ENCODE measurements at regions not wholly inside any gene's neighbourhood (a gene's known extent, or its start where the extent isn't known, plus 50 kb on each side); places are given as distances from the start of the nearest gene placed in this dataset.

- TF ChIP-seq CTCF (IDR thresholded peaks at IDR 0.05) (no peak), POLR2A (IDR thresholded peaks at IDR 0.05) (no peak)
- no peak for DNase-seq
- Histone ChIP-seq H3K9me3 (no peaks in the 10 kb centered on the region), H3K27me3 (no peaks in the 10 kb centered on the region), H3K27ac (no peak overlapping the region), H3K4me1 (no peaks in the 10 kb centered on the region), H3K36me3 (no peaks in the 10 kb centered on the region), H3K4me3 (no peak overlapping the region)
- intact Hi-C loops (cut with DNase I; ENCODE audit: low total_unique reads) = no loop called here
Observed at GRCh38 chr5:15353086-15353645, 146.8 kb upstream of the FBXL7 start.

GRCh38 chr5:15350614-15351013 is 149.4 kb upstream of the FBXL7 start:
- H3K4me3 ChIP-seq = no peak overlapping the region
- no peak overlapping the region for H3K27ac ChIP-seq
- DNase-seq = no peak
- no peak for TF ChIP-seq POLR2A (IDR thresholded peaks at IDR 0.05)
- no peak for TF ChIP-seq CTCF (IDR thresholded peaks at IDR 0.05)
- H3K27me3 ChIP-seq = no peaks in the 10 kb centered on the region
- H3K4me1 ChIP-seq = no peaks in the 10 kb centered on the region
- intact Hi-C loops (cut with DNase I; ENCODE audit: low total_unique reads) = no loop called here
- no peaks in the 10 kb centered on the region for H3K36me3 ChIP-seq
- H3K9me3 ChIP-seq = no peaks in the 10 kb centered on the region

GRCh38 chr5:15346738-15347137 is 153.2 kb upstream of the FBXL7 start:
- Histone ChIP-seq H3K4me1 (no peaks in the 10 kb centered on the region), H3K4me3 (no peak overlapping the region), H3K36me3 (no peaks in the 10 kb centered on the region), H3K27me3 (no peaks in the 10 kb centered on the region), H3K27ac (no peak overlapping the region), H3K9me3 (no peaks in the 10 kb centered on the region)
- TF ChIP-seq CTCF (IDR thresholded peaks at IDR 0.05) (no peak), POLR2A (IDR thresholded peaks at IDR 0.05) (no peak)
- no peak for DNase-seq
- intact Hi-C loops (cut with DNase I; ENCODE audit: low total_unique reads) = no loop called here

- Histone ChIP-seq H3K36me3 (no peaks in the 10 kb centered on the region), H3K27ac (no peak overlapping the region), H3K9me3 (no peaks in the 10 kb centered on the region), H3K27me3 (no peaks in the 10 kb centered on the region), H3K4me3 (no peak overlapping the region), H3K4me1 (no peaks in the 10 kb centered on the region)
- TF ChIP-seq POLR2A (IDR thresholded peaks at IDR 0.05) = no peak
- no peak for TF ChIP-seq CTCF (IDR thresholded peaks at IDR 0.05)
- intact Hi-C loops (cut with DNase I; ENCODE audit: low total_unique reads) = no loop called here
- DNase-seq = no peak
Observed at GRCh38 chr5:15344954-15345353, 155.0 kb upstream of the FBXL7 start.

GRCh38 chr5:15338546-15338945 is 161.4 kb upstream of the FBXL7 start:
- no peak overlapping the region for H3K4me3 ChIP-seq
- no peaks in the 10 kb centered on the region for H3K27me3 ChIP-seq
- no peak for TF ChIP-seq CTCF (IDR thresholded peaks at IDR 0.05)
- TF ChIP-seq POLR2A (IDR thresholded peaks at IDR 0.05) = no peak
- H3K9me3 ChIP-seq = no peaks in the 10 kb centered on the region
- no peaks in the 10 kb centered on the region for H3K4me1 ChIP-seq
- H3K36me3 ChIP-seq = no peaks in the 10 kb centered on the region
- no peak overlapping the region for H3K27ac ChIP-seq
- intact Hi-C loops (cut with DNase I; ENCODE audit: low total_unique reads) = no loop called here
- DNase-seq = no peak

All from uterus (tissue), 3 donors.